Right lobe of liver (tissue), 6 donors: ENCODE measurements at regions not wholly inside any gene's neighbourhood (a gene's known extent, or its start where the extent isn't known, plus 50 kb on each side); places are given as distances from the start of the nearest gene placed in this dataset.

Experiments used
- ATAC-seq, 4 donors: fragments of 200-7000 bp; cut with Tn5 transposase; one replicate each; pipeline ENCODE4 v1.9.1; 2020; ENCODE audit warnings: mild to moderate bottlenecking in 4 of 4, moderate library complexity in 4 of 4
- DNase-seq, 3 donors: peaks; one replicate each; pipeline ENCODE4 v3.0.0-alpha.2; 2020
- H3K27ac ChIP-seq, 3 donors: fragments of 200-600 bp; one replicate each; pipeline ENCODE4 v1.8.0; 2022
- H3K27me3 ChIP-seq, 2 donors: fragments of 200-600 bp; one replicate each; pipeline ENCODE4 v1.8.0; 2022
- H3K36me3 ChIP-seq, 4 donors: fragments of 200-600 bp; sonication (generic) in 1 of 4; one replicate each; pipeline versions ENCODE4 v1.5.1 to v1.8.0; 2017 to 2022; ENCODE audit warnings: control low read depth in 1 of 4
- H3K4me1 ChIP-seq, 4 donors: fragments of 200-600 bp; sonication (generic) in 1 of 4; one replicate each; pipeline versions ENCODE4 v1.5.1 to v1.8.0; 2017 to 2022; ENCODE audit warnings: control low read depth in 1 of 4
- H3K4me3 ChIP-seq, 3 donors: fragments of 200-600 bp; one replicate each; pipeline ENCODE4 v1.8.0; 2022
- H3K9me3 ChIP-seq, 4 donors: fragments of 200-600 bp; sonication (generic) in 1 of 4; one replicate each; pipeline versions ENCODE4 v1.5.1 to v1.8.0; 2017 to 2022; ENCODE audit warnings: control low read depth in 1 of 4
- CTCF ChIP-seq, 4 donors: fragments of 200-600 bp in 3 of 4; fragments of 450-650 bp in 1 of 4; IDR thresholded peaks; one replicate each; pipeline versions ENCODE4 v1.5.1 to v1.8.0; 2016 to 2022; ENCODE audit warnings: antibody characterized with exemption in 4 of 4, mild to moderate bottlenecking in 2 of 4
- POLR2A ChIP-seq: fragments of 450-650 bp; IDR thresholded peaks from one replicate; pipeline ENCODE4 v1.6.1; 2017; ENCODE audit warnings: antibody characterized with exemption, mild to moderate bottlenecking
- WGBS: methylation state at CpG from one replicate; pipeline ENCODE4 v1.1.6; 2018; ENCODE audit warnings: low coverage, low lambda C conversion rate; ENCODE audit not compliant: insufficient coverage; ENCODE audit errors: missing lambda C conversion rate; 5-methylcytosine and 5-hydroxymethylcytosine counted together
- intact Hi-C, 2 donors: fragments of 100-400 bp; cut with DNase I; formaldehyde crosslinking; loops; one replicate each; pipeline versions ENCODE4 v1.11.2 to v1.14.1; 2022
- donor health status: DM: no; HTN: yes; CAD: no.
- donor health status: DM: no; HTN: no; CAD: no.
- donor health status: DM: no; HTN: no; CAD: no.
- donor health status: DM: no; HTN: yes; CAD: no.
- donor health status: DM: no; HTN: yes; CAD: no.

DNA sequence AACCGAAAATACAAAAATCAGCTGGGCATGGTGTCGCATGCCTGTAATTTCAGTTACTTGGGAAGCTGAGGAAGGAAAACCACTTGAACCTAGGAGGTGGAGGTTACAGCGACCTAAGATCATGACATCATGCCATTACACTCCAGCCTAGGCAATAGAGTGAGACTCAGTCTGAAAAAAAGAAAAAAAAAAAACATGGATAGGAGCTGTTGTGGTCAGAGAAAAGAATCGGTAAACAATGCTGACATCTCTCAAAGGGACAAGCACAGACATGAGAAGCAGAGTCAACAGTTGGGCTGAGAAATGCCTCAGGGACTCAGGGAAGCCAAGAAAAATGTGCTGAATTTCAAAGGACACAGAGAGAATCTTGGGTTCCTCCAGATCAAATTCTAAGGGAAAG is 236.9 kb upstream of the USP9Y start:
- intact Hi-C loops: no loop called here
- no peaks in the 10 kb centered on the region for H3K9me3 ChIP-seq
- ATAC-seq (no peak), DNase-seq (no peak)
- no peaks in the 10 kb centered on the region for H3K4me1 ChIP-seq
- H3K36me3 ChIP-seq: no peaks in the 10 kb centered on the region
- no peaks in the 10 kb centered on the region for H3K27me3 ChIP-seq
- no peak overlapping the region for H3K27ac ChIP-seq
- H3K4me3 ChIP-seq: no peak overlapping the region
- TF ChIP-seq POLR2A (no peak), CTCF (IDR thresholded peaks at IDR 0.05) (no peak)
- no CpG with 5 or more reads among the region's 4 CpGs for WGBS

DNA sequence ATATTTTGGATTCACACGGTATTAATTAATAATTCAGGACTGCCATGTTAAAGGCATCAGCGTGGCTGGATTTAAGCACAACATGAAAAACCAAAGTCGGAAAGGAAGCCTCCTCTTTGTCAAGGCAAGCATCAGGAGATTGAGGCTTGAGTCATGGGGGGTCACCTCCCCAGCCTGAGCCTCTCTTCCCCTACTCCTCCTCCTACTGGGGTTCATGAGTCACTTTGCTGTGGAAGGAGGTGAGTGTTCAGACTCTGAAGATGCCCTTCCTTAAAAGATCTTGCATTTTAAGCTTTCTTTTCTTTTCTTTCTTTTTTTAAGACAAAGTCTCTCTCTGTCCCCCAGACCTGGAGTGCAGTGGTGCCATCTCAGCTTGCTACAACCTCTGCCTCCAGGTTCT is 235.3 kb upstream of the USP9Y start:
- no CpG with 5 or more reads among the region's 3 CpGs for WGBS
- intact Hi-C loops: no loop called here

DNA sequence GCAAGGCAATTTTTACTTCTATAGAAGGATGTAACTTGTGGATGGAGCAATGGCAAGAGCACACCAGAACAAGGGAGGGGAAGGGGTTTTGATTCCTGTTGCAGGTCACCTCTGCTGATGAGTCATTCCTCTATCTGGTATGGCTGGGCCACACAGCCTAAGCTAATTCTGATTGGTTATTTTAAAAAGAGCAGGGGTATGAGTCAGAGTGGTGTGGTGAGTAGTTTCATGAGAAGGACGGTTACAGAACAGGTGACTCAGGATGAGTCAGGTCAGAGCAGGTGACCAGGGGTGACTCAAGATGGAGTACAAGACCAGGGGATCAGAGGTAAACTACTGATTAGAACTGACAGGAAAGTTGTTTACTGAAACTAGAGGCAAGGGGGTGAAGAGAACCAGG is 231.9 kb upstream of the USP9Y start:
- Histone ChIP-seq H3K27ac (no peak overlapping the region), H3K4me3 (no peak overlapping the region), H3K27me3 (no peaks in the 10 kb centered on the region), H3K4me1 (no peaks in the 10 kb centered on the region), H3K36me3 (no peaks in the 10 kb centered on the region), H3K9me3 (no peaks in the 10 kb centered on the region)
- no peak for TF ChIP-seq CTCF (IDR thresholded peaks at IDR 0.05)
- no peak for TF ChIP-seq POLR2A
- no CpG with 5 or more reads among the region's 1 CpG for WGBS
- DNase-seq (no peak), ATAC-seq (no peak)
- intact Hi-C loops: no loop called here

More for the DNA sequence above, 235.3 kb upstream of the USP9Y start:
- TF ChIP-seq CTCF (IDR thresholded peaks at IDR 0.05) (no peak), POLR2A (no peak)
- Histone ChIP-seq H3K4me3 (no peak overlapping the region), H3K27me3 (no peaks in the 10 kb centered on the region), H3K4me1 (no peaks in the 10 kb centered on the region), H3K36me3 (no peaks in the 10 kb centered on the region), H3K9me3 (no peaks in the 10 kb centered on the region), H3K27ac (no peak overlapping the region)
- DNase-seq (no peak), ATAC-seq (no peak)

DNA sequence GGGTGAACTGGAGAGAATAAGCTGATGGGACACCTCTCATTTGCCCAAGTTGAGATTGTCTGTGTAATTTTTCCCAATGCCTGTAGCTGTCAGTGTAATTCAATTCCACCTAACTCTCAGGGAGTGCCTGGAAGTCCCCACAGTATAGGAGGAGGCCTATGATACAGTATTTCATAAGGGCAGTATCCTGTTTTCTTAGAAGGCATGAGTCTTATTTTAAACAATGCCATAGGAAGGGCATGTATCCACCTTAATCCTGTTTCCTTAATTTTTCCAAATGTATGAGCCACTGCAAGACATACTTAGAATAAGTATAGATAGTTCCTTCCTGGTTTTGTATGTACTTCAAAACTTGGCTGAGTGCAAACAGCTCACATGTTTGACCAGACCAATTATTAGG is 226.6 kb upstream of the USP9Y start:
- DNase-seq (no peak), ATAC-seq (no peak)
- no peak overlapping the region for H3K27ac ChIP-seq
- no peak overlapping the region for H3K4me3 ChIP-seq
- no peaks in the 10 kb centered on the region for H3K36me3 ChIP-seq
- intact Hi-C loops: no loop called here
- TF ChIP-seq CTCF (IDR thresholded peaks at IDR 0.05): no peak
- no peak for TF ChIP-seq POLR2A
- H3K27me3 ChIP-seq: no peaks in the 10 kb centered on the region
- no peaks in the 10 kb centered on the region for H3K4me1 ChIP-seq
- H3K9me3 ChIP-seq: no peaks in the 10 kb centered on the region

GRCh38 chrY:12479382-12479781 is 221.6 kb upstream of the USP9Y start:
- no peaks in the 10 kb centered on the region for H3K27me3 ChIP-seq
- H3K27ac ChIP-seq: no peak overlapping the region
- no peaks in the 10 kb centered on the region for H3K9me3 ChIP-seq
- no CpG with 5 or more reads among the region's 8 CpGs for WGBS
- no peak overlapping the region for H3K4me3 ChIP-seq
- DNase-seq (peak in 1 of 3 donors; percentile 42), ATAC-seq (peak in 1 of 4 donors; percentile 51)
- no peaks in the 10 kb centered on the region for H3K4me1 ChIP-seq
- intact Hi-C loops: no loop called here
- no peaks in the 10 kb centered on the region for H3K36me3 ChIP-seq
- no peak for TF ChIP-seq POLR2A
- TF ChIP-seq CTCF (IDR thresholded peaks at IDR 0.05): no peak
